Hepatocyte (in vitro differentiated cells): ENCODE measurements at regions not wholly inside any gene's neighbourhood (a gene's known extent, or its start where the extent isn't known, plus 50 kb on each side); places are given as distances from the start of the nearest gene placed in this dataset.

Source experiments
- DNase-seq: peaks from one replicate; pipeline ENCODE4 v3.0.0-alpha.2; 2016; ENCODE audit warnings: low spot score
- H2AFZ ChIP-seq: fragments of 200-600 bp; sonication (generic); 2 replicates; pipeline ENCODE4 v1.6.0; 2016; ENCODE audit warnings: antibody characterized with exemption, mild to moderate bottlenecking
- H3K27ac ChIP-seq: fragments of 200-600 bp; sonication (generic); 2 replicates; pipeline ENCODE4 v1.5.1; 2016; ENCODE audit warnings: mild to moderate bottlenecking
- H3K27me3 ChIP-seq: fragments of 200-600 bp; sonication (generic); 2 replicates; pipeline ENCODE4 v1.6.1; 2016
- H3K36me3 ChIP-seq: fragments of 200-600 bp; sonication (generic); replicated peaks from 2 replicates; pipeline ENCODE4 v1.5.1; 2016; ENCODE audit warnings: low read depth; ENCODE audit not compliant: insufficient read depth
- H3K4me1 ChIP-seq: fragments of 200-600 bp; sonication (generic); 2 replicates; pipeline ENCODE4 v1.5.1; 2016; ENCODE audit warnings: mild to moderate bottlenecking, moderate library complexity; ENCODE audit not compliant: insufficient read depth
- H3K4me2 ChIP-seq: fragments of 200-600 bp; sonication (generic); 2 replicates; pipeline ENCODE4 v1.6.0; 2016
- H3K4me3 ChIP-seq: fragments of 200-600 bp; sonication (generic); 2 replicates; pipeline ENCODE4 v1.5.1; 2016; ENCODE audit warnings: mild to moderate bottlenecking
- H3K79me2 ChIP-seq: fragments of 200-600 bp; sonication (generic); 2 replicates; pipeline ENCODE4 v1.6.0; 2017; ENCODE audit warnings: mild to moderate bottlenecking
- H3K9me2 ChIP-seq: fragments of 200-600 bp; sonication (generic); replicated peaks from 2 replicates; pipeline ENCODE4 v1.6.0; 2017; ENCODE audit warnings: mild to moderate bottlenecking; ENCODE audit not compliant: insufficient read depth
- H3K9me3 ChIP-seq: fragments of 200-600 bp; sonication (generic); 2 replicates; pipeline ENCODE4 v1.5.1; 2016; ENCODE audit warnings: low read depth, mild to moderate bottlenecking
- H4K20me1 ChIP-seq: fragments of 200-600 bp; sonication (generic); 2 replicates; pipeline ENCODE4 v1.6.0; 2016; ENCODE audit warnings: mild to moderate bottlenecking; ENCODE audit not compliant: insufficient read depth, poor library complexity, severe bottlenecking
- EZH2 ChIP-seq: fragments of 200-600 bp; sonication (generic); IDR thresholded peaks from 2 replicates; pipeline ENCODE4 v1.6.1; 2016; ENCODE audit warnings: antibody characterized with exemption, mild to moderate bottlenecking, borderline replicate concordance
- EZH2phosphoT487 ChIP-seq: fragments of 200-600 bp; sonication (generic); IDR thresholded peaks from one replicate; pipeline ENCODE4 v1.6.1; 2018; ENCODE audit warnings: antibody characterized with exemption, mild to moderate bottlenecking, low read depth, moderate library complexity; ENCODE audit not compliant: unreplicated experiment, severe bottlenecking
- WGBS: methylation state at CpG from one replicate; pipeline ENCODE4 v1.1.6; 2016; ENCODE audit warnings: low lambda C conversion rate; ENCODE audit errors: missing lambda C conversion rate; 5-methylcytosine and 5-hydroxymethylcytosine counted together
- TF ChIP-seq, protein P1 (sequence below): fragments of 200-600 bp; sonication (generic); IDR thresholded peaks from 2 replicates; pipeline ENCODE4 v1.5.1; 2016; ENCODE audit warnings: antibody characterized with exemption, mild to moderate bottlenecking; ENCODE audit not compliant: poor library complexity

DNA sequence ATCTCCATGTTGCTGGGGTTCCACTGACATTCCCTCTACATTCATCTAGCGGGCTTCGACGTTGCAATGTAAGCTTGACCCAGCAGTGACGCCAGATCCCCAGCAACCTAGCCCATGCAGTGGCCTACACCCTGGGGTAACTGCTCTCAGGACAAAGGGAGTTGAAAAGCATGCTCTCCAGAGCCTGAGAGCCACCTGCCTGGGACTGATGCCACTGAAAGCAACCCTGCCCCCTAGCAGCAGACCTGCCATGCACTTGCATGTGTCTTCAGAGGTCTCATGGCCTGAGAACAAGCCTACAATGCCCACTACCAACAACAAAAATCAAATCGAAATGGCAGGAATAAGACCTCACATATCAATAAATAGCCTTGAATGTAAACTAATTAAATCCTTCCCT is 330.3 kb downstream of the TRIM36 start:
- Histone ChIP-seq H3K4me1 (no peaks in the 10 kb centered on the region), H2AFZ (no peak overlapping the region), H3K9me3 (no peaks in the 10 kb centered on the region), H3K4me2 (no peak overlapping the region), H3K4me3 (no peak overlapping the region), H3K79me2 (no peaks in the 10 kb centered on the region), H4K20me1 (no peaks in the 10 kb centered on the region), H3K36me3 (no peaks in the 10 kb centered on the region), H3K27me3 (no peaks in the 10 kb centered on the region), H3K27ac (no peak overlapping the region), H3K9me2 (no peaks in the 10 kb centered on the region)
- no peak for DNase-seq
- TF ChIP-seq EZH2phosphoT487: no peak
- TF ChIP-seq, protein P1, sequence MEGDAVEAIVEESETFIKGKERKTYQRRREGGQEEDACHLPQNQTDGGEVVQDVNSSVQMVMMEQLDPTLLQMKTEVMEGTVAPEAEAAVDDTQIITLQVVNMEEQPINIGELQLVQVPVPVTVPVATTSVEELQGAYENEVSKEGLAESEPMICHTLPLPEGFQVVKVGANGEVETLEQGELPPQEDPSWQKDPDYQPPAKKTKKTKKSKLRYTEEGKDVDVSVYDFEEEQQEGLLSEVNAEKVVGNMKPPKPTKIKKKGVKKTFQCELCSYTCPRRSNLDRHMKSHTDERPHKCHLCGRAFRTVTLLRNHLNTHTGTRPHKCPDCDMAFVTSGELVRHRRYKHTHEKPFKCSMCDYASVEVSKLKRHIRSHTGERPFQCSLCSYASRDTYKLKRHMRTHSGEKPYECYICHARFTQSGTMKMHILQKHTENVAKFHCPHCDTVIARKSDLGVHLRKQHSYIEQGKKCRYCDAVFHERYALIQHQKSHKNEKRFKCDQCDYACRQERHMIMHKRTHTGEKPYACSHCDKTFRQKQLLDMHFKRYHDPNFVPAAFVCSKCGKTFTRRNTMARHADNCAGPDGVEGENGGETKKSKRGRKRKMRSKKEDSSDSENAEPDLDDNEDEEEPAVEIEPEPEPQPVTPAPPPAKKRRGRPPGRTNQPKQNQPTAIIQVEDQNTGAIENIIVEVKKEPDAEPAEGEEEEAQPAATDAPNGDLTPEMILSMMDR: no peak
- no peak for TF ChIP-seq EZH2
- 87% methylated on average over 5 of the region's 5 CpGs for WGBS

DNA sequence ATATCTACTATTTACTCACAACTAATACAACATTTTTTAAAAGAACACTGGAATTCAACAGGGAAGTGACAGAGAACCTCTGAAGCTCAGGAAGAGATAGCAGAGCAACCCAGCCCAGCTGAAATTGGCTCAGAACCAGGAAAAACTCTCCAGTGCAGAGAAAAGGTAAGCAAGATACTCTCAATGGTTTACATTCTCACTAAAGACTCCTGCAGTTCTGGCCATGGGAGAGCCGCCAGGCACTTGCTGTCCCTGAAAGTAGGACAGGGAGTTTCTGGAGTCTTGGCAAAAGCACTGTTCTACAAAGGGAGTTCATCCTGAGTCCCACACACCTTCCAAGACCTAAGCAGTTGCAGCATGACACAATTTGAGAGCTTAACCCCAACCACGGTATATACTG is 330.8 kb downstream of the TRIM36 start:
- H3K9me2 ChIP-seq: no peaks in the 10 kb centered on the region
- H3K27me3 ChIP-seq: no peaks in the 10 kb centered on the region
- H2AFZ ChIP-seq: no peak overlapping the region
- no peaks in the 10 kb centered on the region for H3K36me3 ChIP-seq
- no peaks in the 10 kb centered on the region for H3K79me2 ChIP-seq
- TF ChIP-seq EZH2phosphoT487: no peak
- TF ChIP-seq EZH2: no peak
- TF ChIP-seq, protein P1: no peak
- H3K4me1 ChIP-seq: no peaks in the 10 kb centered on the region
- WGBS: 62% methylated on average over 2 of the region's 2 CpGs
- no peak overlapping the region for H3K4me2 ChIP-seq
- H4K20me1 ChIP-seq: no peaks in the 10 kb centered on the region
- DNase-seq: no peak
- H3K9me3 ChIP-seq: no peaks in the 10 kb centered on the region
- H3K4me3 ChIP-seq: no peak overlapping the region
- no peak overlapping the region for H3K27ac ChIP-seq

DNA sequence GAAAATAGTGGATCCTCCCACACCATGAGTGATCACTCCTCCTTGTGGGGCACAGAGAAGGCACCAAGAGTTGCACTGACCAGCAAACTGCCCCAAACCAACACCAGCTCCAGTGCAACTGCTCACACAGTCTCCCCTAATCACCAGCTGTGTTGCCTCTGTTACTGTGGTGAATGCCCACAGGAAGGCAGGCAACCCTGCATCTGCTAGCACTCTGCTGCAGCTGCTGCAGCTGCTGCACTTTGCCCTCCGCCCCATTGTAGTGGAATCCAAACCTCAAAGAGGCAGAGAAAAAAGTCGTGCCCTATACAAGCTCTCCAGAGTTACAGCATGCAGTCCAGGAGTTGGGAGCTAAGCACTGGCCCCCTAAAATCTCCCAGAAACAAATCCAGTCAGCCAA is 339.6 kb downstream of the TRIM36 start:
- Histone ChIP-seq H3K27ac (no peak overlapping the region), H3K36me3 (no peaks in the 10 kb centered on the region), H3K79me2 (no peaks in the 10 kb centered on the region), H4K20me1 (no peaks in the 10 kb centered on the region), H3K4me2 (no peak overlapping the region), H2AFZ (no peak overlapping the region), H3K4me3 (no peak overlapping the region), H3K9me2 (no peaks in the 10 kb centered on the region), H3K27me3 (no peaks in the 10 kb centered on the region), H3K9me3 (no peaks in the 10 kb centered on the region), H3K4me1 (no peaks in the 10 kb centered on the region)
- TF ChIP-seq EZH2phosphoT487: no peak
- 60% methylated on average over 2 of the region's 2 CpGs for WGBS
- no peak for DNase-seq

DNA sequence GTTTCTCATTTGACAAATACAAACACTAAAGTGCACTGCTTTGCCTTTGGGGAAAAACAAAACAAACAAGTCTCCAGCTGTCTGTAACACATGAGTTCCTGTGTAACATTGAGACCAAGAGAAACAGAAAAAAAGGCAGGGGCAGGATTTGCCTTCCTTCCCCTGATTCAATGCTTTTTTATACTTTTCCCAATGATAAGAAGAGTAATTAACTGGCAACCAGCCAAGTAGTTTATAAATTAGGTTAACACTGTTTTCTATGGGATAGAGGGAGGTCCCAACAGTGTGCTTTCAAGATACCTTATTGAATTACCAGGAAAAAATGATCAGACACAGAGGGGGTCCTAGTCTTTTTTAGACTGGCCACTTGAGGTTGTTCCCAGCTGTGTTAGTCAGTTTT is 346.8 kb downstream of the TRIM36 start:
- TF ChIP-seq, protein P1: no peak
- TF ChIP-seq EZH2 (no peak), EZH2phosphoT487 (no peak)
- no peak overlapping the region for H2AFZ ChIP-seq
- H3K79me2 ChIP-seq: no peaks in the 10 kb centered on the region
- no peaks in the 10 kb centered on the region for H3K9me3 ChIP-seq
- H4K20me1 ChIP-seq: no peaks in the 10 kb centered on the region
- no peaks in the 10 kb centered on the region for H3K36me3 ChIP-seq
- DNase-seq: no peak
- H3K4me1 ChIP-seq: no peaks in the 10 kb centered on the region
- no peak overlapping the region for H3K4me3 ChIP-seq
- H3K9me2 ChIP-seq: no peaks in the 10 kb centered on the region
- H3K27me3 ChIP-seq: no peaks in the 10 kb centered on the region
- H3K27ac ChIP-seq: no peak overlapping the region
- H3K4me2 ChIP-seq: no peak overlapping the region
